ENCODE measurements at regions not wholly inside any gene's neighbourhood (a gene's known extent, or its start where the extent isn't known, plus 50 kb on each side); places are given as distances from the start of the nearest gene placed in this dataset.

DNA sequence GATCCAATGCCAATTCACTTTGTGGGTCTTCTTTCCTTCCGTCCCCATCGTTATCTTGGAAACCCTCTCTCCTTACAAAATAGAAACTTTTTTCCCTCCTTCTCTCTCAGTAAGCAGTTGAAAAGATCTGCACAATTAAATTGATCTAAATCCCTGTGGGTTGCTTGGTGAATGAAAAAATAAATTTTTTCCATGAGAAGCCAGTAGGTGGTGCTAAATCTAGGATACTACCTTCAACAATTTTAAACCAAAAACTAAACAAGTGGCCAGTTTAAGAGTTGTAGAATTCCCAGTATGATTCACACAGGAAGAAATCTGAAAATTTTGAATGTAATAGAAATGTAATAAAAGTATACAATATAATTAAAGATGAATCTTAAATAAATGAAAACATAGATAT is 990.3 kb upstream of the ZNF722 start:
- H3K27ac ChIP-seq, result no peak overlapping the region
- DNase-seq, result no peak
- no peaks in the 10 kb centered on the region for H3K27me3 ChIP-seq
- no peaks in the 10 kb centered on the region for H3K9me3 ChIP-seq
- no peaks in the 10 kb centered on the region for H3K36me3 ChIP-seq (ENCODE audit: low read depth, missing control alignments)
- intact Hi-C loops (cut with DNase I; ENCODE audit: low total_unique reads), result no loop called here
- 44 to 50% methylated on average over 2 of the region's 2 CpGs for WGBS, 2 donors
- TF ChIP-seq, protein P1, sequence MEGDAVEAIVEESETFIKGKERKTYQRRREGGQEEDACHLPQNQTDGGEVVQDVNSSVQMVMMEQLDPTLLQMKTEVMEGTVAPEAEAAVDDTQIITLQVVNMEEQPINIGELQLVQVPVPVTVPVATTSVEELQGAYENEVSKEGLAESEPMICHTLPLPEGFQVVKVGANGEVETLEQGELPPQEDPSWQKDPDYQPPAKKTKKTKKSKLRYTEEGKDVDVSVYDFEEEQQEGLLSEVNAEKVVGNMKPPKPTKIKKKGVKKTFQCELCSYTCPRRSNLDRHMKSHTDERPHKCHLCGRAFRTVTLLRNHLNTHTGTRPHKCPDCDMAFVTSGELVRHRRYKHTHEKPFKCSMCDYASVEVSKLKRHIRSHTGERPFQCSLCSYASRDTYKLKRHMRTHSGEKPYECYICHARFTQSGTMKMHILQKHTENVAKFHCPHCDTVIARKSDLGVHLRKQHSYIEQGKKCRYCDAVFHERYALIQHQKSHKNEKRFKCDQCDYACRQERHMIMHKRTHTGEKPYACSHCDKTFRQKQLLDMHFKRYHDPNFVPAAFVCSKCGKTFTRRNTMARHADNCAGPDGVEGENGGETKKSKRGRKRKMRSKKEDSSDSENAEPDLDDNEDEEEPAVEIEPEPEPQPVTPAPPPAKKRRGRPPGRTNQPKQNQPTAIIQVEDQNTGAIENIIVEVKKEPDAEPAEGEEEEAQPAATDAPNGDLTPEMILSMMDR (IDR thresholded peaks at IDR 0.05), result no peak
- TF ChIP-seq POLR2A (IDR thresholded peaks at IDR 0.05), result no peak
- H3K4me3 ChIP-seq, result no peak overlapping the region
- no peaks in the 10 kb centered on the region for H3K4me1 ChIP-seq

DNA sequence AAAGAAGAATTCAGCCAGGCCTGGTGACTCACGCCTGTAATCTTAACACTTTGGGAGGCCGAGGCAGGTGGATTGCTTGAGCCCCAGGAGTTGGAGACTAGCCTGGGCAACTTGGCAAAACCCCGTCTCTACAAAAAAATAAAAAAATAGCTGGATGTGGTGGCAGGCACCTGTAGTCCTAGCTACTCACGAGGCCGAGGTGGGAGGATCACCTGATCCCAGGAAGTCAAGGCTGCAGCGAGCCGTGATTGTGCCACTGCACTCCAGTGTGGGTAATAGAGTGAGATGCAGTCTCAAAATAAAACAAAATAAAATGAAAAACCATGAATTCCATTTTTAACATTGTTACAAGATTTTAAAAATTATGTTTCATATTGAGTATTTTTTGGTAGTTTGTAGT is 988.9 kb upstream of the ZNF722 start:
- H3K4me1 ChIP-seq, result no peaks in the 10 kb centered on the region
- TF ChIP-seq POLR2A (IDR thresholded peaks at IDR 0.05), result no peak
- TF ChIP-seq, protein P1 (IDR thresholded peaks at IDR 0.05), result no peak
- H3K27ac ChIP-seq, result no peak overlapping the region
- H3K27me3 ChIP-seq, result no peaks in the 10 kb centered on the region
- intact Hi-C loops (cut with DNase I; ENCODE audit: low total_unique reads), result no loop called here
- DNase-seq, result no peak
- no peaks in the 10 kb centered on the region for H3K9me3 ChIP-seq
- no peaks in the 10 kb centered on the region for H3K36me3 ChIP-seq (ENCODE audit: low read depth, missing control alignments)
- no peak overlapping the region for H3K4me3 ChIP-seq
- WGBS, 2 donors, result 80 to 85% methylated on average over 7 of the region's 7 CpGs

DNA sequence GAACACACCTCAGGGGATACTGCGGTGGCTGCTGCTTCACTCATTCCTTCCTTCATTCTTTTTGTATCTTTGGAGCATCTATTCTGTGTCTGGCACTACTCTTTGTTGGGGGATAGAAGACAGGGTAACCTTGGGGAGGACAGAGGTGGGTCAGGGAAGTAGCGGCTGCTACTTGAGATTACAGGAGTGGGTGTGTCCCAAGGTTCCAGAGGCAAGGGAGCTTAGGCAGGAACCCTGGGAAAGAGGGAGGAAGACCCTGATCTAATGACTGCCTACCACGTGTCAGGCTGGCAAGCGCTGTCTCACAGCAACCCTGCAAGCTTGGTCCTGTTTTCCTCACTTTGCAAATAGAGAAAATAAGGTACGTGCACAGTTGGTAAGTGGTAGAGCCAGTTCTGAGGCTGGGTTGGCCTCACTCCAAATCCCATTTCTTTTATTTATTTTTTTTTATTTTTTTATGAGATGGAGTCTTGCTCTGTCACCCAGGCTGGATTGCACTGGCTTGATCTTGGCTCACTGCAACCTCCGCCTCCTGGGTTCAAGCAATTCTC is 985.9 kb upstream of the ZNF722 start:
- H3K9me3 ChIP-seq, result no peaks in the 10 kb centered on the region
- H3K27me3 ChIP-seq, result no peaks in the 10 kb centered on the region
- intact Hi-C loops (cut with DNase I; ENCODE audit: low total_unique reads), result no loop called here
- WGBS, 2 donors, result 58 to 67% methylated on average over 6 of the region's 6 CpGs
- TF ChIP-seq, protein P1 (IDR thresholded peaks at IDR 0.05), result no peak
- no peak for TF ChIP-seq POLR2A (IDR thresholded peaks at IDR 0.05)
- no peaks in the 10 kb centered on the region for H3K4me1 ChIP-seq
- no peaks in the 10 kb centered on the region for H3K36me3 ChIP-seq (ENCODE audit: low read depth, missing control alignments)
- no peak for DNase-seq
- H3K4me3 ChIP-seq, result no peak overlapping the region
- H3K27ac ChIP-seq, result no peak overlapping the region

DNA sequence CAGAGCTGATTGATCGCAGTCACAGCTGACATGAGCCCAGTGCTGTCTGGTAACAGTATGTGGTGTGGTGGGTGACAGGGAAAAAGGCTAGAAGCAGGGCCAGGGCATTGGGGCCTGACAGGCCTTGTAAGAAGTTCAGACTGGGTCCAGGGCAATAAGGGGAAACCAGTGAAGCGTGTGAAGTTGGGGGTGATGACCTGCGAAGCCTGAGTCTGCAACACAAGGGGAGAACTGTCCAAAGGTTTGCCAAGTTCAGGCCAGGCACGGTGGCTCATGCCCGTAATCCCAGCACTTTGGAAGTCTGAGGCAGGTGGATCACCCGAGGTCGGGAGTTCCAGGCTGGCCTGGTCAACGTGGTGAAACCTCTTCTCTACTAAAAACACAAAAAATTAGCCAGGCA is 983.9 kb upstream of the ZNF722 start:
- no peaks in the 10 kb centered on the region for H3K9me3 ChIP-seq
- no peaks in the 10 kb centered on the region for H3K4me1 ChIP-seq
- H3K27ac ChIP-seq, result no peak overlapping the region
- H3K36me3 ChIP-seq (ENCODE audit: low read depth, missing control alignments), result no peaks in the 10 kb centered on the region
- DNase-seq, result no peak
- H3K27me3 ChIP-seq, result no peaks in the 10 kb centered on the region
- intact Hi-C loops (cut with DNase I; ENCODE audit: low total_unique reads), result no loop called here
- WGBS, 2 donors, result 52 to 69% methylated on average over 6 to 8 of the region's 8 CpGs
- TF ChIP-seq, protein P1 (IDR thresholded peaks at IDR 0.05), result no peak
- no peak for TF ChIP-seq POLR2A (IDR thresholded peaks at IDR 0.05)
- no peak overlapping the region for H3K4me3 ChIP-seq

DNA sequence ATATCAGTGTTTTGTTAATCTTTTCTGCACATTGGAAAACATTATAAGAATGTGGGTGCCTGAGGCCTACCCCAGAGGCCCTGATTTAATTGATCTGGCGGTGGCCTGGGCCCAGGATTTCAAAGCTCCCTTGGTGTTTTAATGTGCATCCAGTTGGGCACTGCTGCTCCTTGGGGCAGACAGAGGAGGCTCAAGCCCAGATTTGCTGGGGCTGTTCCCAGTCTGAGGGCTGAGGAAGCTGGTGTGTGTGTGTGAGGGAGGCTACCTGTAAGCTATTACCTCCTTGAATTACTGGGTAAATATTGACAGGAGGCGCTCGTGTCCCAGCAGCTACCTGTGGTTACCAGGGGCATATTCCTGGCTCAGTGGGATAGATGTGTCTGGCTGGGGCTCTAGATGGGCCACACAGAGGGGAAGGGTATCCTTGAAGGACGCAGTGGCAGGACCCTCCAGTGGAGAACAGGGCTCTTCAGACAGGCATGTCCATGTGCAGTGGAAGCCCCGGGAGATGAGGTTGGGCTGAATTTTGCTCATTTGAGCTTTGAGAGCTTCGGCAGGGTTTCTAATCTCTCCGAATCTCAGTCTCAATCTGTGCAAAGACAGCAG is 975.4 kb upstream of the ZNF722 start:
- no peaks in the 10 kb centered on the region for H3K27me3 ChIP-seq
- intact Hi-C loops (cut with DNase I; ENCODE audit: low total_unique reads), result no loop called here
- H3K27ac ChIP-seq, result no peak overlapping the region
- DNase-seq, result no peak
- TF ChIP-seq POLR2A (IDR thresholded peaks at IDR 0.05), result no peak
- TF ChIP-seq, protein P1 (IDR thresholded peaks at IDR 0.05), result no peak
- H3K9me3 ChIP-seq, result no peaks in the 10 kb centered on the region
- WGBS, 2 donors, result 84 to 86% methylated on average over 7 of the region's 7 CpGs
- H3K4me1 ChIP-seq, result no peaks in the 10 kb centered on the region
- no peaks in the 10 kb centered on the region for H3K36me3 ChIP-seq (ENCODE audit: low read depth, missing control alignments)
- H3K4me3 ChIP-seq, result no peak overlapping the region
